Subcutaneous abdominal adipose tissue (tissue), 5 donors: ENCODE measurements at regions not wholly inside any gene's neighbourhood (a gene's known extent, or its start where the extent isn't known, plus 50 kb on each side); places are given as distances from the start of the nearest gene placed in this dataset.

Experiments used
- H3K27ac ChIP-seq: one replicate; pipeline ENCODE4 v1.7.0; 2013; ENCODE audit warnings: low read depth, mild to moderate bottlenecking, inconsistent platforms, low read length, moderate library complexity
- H3K27me3 ChIP-seq, 5 donors: one replicate each; pipeline ENCODE4 v1.7.0; 2013; ENCODE audit warnings: low read length in 5 of 5, inconsistent platforms in 1 of 5; ENCODE audit not compliant: control insufficient read depth in 5 of 5, insufficient read depth in 4 of 5
- H3K36me3 ChIP-seq, 5 donors: one replicate each; pipeline ENCODE4 v1.7.0; 2013; ENCODE audit warnings: low read length in 5 of 5; ENCODE audit not compliant: control insufficient read depth in 5 of 5, insufficient read depth in 5 of 5
- H3K4me1 ChIP-seq, 5 donors: one replicate each; pipeline ENCODE4 v1.7.0; 2013; ENCODE audit warnings: low read length in 5 of 5, mild to moderate bottlenecking in 3 of 5, moderate library complexity in 1 of 5; ENCODE audit not compliant: control insufficient read depth in 5 of 5, insufficient read depth in 5 of 5
- H3K4me3 ChIP-seq, 5 donors: one replicate each; pipeline ENCODE4 v1.7.0; 2013; ENCODE audit warnings: low read length in 5 of 5, low read depth in 1 of 5
- H3K9ac ChIP-seq, 5 donors: one replicate each; pipeline ENCODE4 v1.7.0; 2013; ENCODE audit warnings: low read length in 5 of 5, mild to moderate bottlenecking in 4 of 5, moderate library complexity in 3 of 5
- H3K9me3 ChIP-seq, 5 donors: one replicate each; pipeline ENCODE4 v1.7.0; 2013; ENCODE audit warnings: low read length in 5 of 5; ENCODE audit not compliant: control insufficient read depth in 5 of 5
- donor health status: healthy.
- donor health status: healthy.
- donor health status: healthy.
- donor health status: healthy.
- donor health status: healthy.

DNA sequence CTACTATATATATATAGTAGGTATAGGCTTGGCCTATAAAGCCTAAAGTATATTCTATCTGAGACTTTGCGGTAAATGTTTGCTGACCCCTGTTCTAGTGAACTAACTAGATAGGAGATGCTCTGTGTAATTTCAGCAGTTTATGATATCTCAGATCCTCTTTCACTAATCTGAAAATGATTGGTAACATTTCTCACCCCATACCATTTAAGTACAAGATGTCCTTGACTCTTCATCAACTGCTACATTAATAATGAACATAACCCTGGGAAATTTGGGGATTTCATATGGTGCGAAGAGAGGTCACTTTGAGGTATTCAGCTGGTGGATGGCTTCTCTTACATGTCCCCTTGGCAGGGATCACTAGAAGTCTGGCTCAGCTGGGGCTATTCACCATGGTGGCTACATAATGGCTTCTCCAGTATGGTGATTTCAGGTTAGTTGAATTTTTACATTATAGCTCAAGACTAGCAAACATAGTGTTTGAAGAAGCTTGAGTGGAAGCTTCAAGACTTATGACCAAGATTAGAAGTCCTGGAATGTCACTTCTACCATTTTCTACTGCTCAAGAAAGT is 103.6 kb upstream of the MYCBP2 start:
- Histone ChIP-seq H3K9ac (no peak overlapping the region), H3K27ac (no peak overlapping the region), H3K36me3 (no peaks in the 10 kb centered on the region), H3K4me3 (no peak overlapping the region), H3K4me1 (peaks cover 0 to 9% (median 0%) of the 10 kb centered on the region in 5 donors), H3K27me3 (no peaks in the 10 kb centered on the region), H3K9me3 (no peaks in the 10 kb centered on the region)

DNA sequence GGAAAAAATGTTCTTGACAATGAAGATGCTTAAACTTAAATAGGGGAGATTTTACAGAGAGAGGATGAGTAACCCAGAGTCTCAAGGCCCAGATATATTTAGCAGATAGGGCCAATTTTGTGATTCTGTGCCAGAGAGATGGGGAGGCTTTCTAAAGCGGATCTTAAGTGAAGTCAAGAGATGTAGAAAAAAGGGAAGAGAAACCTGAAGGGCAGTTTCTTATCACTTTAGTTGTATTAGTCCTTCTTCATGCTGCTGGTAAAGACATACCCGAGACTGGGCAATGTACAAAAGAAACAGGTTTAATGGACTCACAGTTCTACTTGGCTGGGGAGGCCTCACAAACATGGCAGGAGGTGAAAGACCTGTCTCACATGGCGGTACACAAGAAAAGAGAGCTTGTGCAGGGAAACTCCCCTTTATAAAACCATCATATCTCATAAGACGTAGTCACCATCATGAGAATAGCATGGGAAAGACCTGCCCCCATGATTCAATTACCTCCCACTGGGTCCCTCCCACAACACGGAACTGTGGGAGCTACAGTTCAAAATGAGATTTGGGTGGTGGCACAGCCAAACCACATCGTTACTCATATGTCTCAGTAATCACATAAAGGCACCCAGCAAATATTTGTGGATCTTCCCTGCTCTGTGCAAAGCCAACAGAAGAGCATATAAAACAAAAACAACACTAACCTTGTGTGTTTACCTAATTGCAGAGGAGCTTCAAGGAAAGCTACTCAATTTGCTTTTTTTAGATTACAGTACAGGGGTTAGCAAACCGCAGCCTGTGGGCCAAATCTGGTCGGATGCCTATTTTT is 102.6 kb upstream of the MYCBP2 start:
- Histone ChIP-seq H3K4me3 (no peak overlapping the region), H3K27ac (no peak overlapping the region), H3K9me3 (no peaks in the 10 kb centered on the region), H3K36me3 (no peaks in the 10 kb centered on the region), H3K4me1 (peaks cover 0 to 8% (median 0%) of the 10 kb centered on the region in 5 donors), H3K27me3 (no peaks in the 10 kb centered on the region), H3K9ac (no peak overlapping the region)

DNA sequence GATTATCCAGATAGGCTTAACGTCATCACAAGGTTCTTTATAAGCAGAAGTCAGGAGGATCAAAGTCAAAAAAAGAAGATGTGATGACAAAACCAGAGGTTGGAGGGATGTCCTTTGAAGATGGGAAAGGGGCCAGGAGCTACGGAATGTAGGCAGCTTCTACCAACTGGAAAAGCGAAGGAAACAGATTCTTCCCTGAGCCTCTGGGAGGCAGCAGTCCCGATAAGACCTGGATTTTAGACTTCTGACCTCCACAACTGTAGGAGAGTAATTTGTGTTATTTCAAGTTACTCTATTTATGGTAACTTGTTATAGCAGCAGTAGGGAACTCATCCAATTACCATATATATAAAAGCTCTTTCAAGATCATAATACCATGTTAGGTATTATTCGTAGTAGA is 98.8 kb upstream of the MYCBP2 start:
- no peak overlapping the region for H3K27ac ChIP-seq
- H3K27me3 ChIP-seq: no peaks in the 10 kb centered on the region
- H3K4me3 ChIP-seq: no peak overlapping the region
- no peaks in the 10 kb centered on the region for H3K9me3 ChIP-seq
- no peak overlapping the region for H3K9ac ChIP-seq
- no peaks in the 10 kb centered on the region for H3K4me1 ChIP-seq
- no peaks in the 10 kb centered on the region for H3K36me3 ChIP-seq

DNA sequence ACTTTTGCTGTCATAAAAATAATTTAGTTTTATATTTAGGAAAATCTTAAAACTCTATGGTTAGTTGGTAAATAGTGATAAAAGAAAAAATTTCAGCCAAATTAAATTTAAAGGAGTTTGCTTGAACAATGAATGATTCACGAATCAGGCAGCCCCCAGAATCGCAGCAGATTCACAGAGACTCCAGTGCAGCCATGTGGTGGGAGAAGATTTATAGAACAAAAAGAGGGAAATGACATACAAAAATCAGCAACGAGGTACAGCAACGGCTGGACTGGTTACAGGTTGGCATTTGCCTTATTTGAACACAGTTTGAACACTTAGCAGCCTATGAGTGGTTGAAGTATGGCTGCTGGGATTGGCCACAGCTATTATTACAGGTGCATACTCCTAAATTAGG is 96.4 kb upstream of the MYCBP2 start:
- no peaks in the 10 kb centered on the region for H3K9me3 ChIP-seq
- no peaks in the 10 kb centered on the region for H3K4me1 ChIP-seq
- H3K9ac ChIP-seq: no peak overlapping the region
- no peaks in the 10 kb centered on the region for H3K27me3 ChIP-seq
- H3K36me3 ChIP-seq: no peaks in the 10 kb centered on the region
- H3K4me3 ChIP-seq: no peak overlapping the region
- H3K27ac ChIP-seq: no peak overlapping the region

DNA sequence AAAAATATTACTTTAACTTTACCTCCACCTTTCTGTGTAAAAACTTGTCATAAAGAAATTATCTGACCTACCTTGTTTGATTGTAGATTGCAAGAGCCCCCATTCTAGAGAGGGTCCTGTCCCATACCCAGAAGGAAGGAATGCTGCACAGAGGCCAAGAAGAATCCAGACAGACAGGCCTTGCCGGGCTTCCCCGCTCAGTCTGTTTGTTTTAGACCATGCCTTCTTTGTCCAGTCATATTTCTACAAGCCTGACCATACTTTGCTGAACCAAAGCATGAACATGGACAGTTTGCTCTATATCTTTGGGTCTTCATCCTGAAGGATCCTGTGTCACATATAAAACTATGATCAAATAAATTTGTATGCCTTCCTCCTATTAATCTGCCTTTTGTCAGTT is 95.8 kb upstream of the MYCBP2 start:
- peaks cover 0 to 2% (median 0%) of the 10 kb centered on the region in 5 donors for H3K4me1 ChIP-seq
- H3K9ac ChIP-seq: no peak overlapping the region
- H3K4me3 ChIP-seq: no peak overlapping the region
- H3K27me3 ChIP-seq: no peaks in the 10 kb centered on the region
- no peaks in the 10 kb centered on the region for H3K36me3 ChIP-seq
- no peaks in the 10 kb centered on the region for H3K9me3 ChIP-seq
- H3K27ac ChIP-seq: no peak overlapping the region

DNA sequence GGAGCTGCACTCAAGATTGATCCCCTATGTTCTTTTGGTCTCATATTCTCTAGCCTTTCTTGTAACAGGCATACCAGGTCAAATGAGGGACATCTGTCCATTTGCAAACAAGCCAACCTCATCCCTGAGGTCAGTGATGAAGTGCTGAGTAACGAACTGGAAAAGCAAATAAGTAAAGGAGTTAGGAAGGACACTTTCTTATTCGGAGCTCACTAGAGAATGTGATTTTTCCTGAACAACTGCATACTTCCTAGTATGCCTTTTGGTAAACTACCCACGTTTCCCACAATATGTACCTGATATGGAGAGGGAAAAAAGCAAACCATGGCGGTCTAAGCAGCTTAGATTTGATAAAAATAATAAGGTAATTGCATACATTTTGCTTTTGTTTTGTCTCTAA is 91.0 kb upstream of the MYCBP2 start:
- Histone ChIP-seq H3K9me3 (no peaks in the 10 kb centered on the region), H3K27ac (no peak overlapping the region), H3K9ac (no peak overlapping the region), H3K4me1 (peaks cover 0 to 23% (median 16%) of the 10 kb centered on the region in 5 donors), H3K4me3 (no peak overlapping the region), H3K36me3 (no peaks in the 10 kb centered on the region), H3K27me3 (no peaks in the 10 kb centered on the region)

DNA sequence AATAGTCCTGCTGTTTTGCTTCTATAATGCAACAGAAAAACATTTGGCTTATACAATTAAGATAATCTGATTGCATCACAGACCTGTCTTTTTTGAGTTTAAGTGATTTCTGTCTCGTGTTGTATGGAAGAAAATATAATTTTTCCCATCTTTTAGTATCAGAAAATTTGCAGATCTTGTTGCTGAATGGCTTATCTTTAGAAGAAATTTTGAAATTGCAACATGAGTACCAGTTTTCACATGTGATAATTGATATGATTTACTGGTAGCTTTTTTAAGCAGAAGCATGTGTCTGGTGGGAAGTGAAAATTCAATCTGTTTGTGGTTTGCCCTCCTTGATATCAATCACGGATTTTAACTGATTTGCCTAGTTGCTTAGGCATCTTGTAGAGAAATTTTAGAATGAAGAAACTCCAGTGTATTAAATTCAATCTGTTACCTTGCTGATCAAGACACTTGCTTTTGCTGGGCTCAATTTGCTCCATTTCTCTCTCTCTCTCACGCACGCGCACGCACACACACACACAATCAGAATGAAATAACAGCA is 89.8 kb upstream of the MYCBP2 start:
- H3K36me3 ChIP-seq: no peaks in the 10 kb centered on the region
- no peak overlapping the region for H3K4me3 ChIP-seq
- H3K27ac ChIP-seq: peak overlapping the region; percentile 82
- no peaks in the 10 kb centered on the region for H3K9me3 ChIP-seq
- no peaks in the 10 kb centered on the region for H3K27me3 ChIP-seq
- peaks cover 0 to 28% (median 16%) of the 10 kb centered on the region in 5 donors for H3K4me1 ChIP-seq
- peak overlapping the region in 1 of 5 donors; percentile 6 for H3K9ac ChIP-seq

DNA sequence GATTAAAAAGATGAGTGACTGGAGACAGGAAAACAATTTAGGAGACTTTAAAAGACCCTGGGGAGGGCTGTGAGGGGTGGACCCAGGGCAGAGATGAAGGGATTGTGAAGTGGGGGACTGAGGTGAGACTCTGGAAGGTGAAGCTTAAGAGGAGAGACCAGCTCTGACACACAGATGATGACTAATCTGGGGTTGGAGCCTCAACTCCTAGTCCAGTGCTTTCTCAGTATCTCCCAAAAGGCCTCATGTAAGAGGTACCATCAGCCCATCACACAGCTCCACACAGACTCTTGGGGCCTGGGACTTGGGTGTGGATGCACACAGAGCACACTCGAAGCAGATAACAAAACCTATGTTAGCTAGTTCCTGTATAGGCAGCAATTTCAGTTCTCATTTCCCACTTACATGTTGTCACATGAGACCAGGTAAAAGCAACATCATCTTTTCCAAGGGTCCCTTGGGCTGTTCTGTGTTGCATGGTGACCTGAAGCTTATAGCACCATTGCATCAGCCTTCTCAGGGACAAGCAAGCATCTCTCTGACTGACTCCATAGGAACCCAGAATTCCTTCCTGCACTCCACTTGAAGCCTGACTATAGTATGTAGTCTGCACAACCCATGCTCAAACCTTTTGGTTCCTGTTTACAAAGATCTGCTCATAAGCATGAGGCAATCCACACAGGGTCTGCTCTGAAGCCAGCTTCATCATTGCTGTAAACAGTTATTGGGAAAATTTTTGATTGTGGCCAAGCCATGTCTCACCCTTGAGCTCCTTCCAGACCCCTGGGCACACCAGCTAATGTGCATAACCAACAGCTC is 88.6 kb upstream of the MYCBP2 start:
- no peak overlapping the region for H3K9ac ChIP-seq
- no peak overlapping the region for H3K4me3 ChIP-seq
- peak overlapping the region; percentile 82 for H3K27ac ChIP-seq
- no peaks in the 10 kb centered on the region for H3K36me3 ChIP-seq
- H3K4me1 ChIP-seq: peaks cover 0 to 28% (median 16%) of the 10 kb centered on the region in 5 donors
- no peaks in the 10 kb centered on the region for H3K9me3 ChIP-seq
- H3K27me3 ChIP-seq: no peaks in the 10 kb centered on the region

DNA sequence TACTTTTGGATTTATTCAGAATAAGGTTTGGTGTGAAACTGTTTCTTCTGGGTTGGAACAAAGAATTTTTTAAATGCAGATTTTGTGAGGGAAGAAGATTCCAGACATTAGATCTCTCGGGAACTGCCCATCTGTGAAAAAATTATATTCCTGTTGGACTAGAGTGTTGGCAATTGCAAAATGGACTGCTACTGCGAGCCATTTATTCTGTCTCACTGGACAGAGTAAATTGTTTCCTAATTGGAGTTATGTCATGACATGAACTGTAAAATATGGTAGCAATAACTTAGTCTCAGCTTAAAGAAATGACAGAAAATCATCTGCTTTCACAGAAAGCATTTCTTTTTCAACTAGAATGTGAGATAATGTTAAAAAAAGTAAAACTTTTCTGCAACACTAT is 86.0 kb upstream of the MYCBP2 start:
- no peaks in the 10 kb centered on the region for H3K36me3 ChIP-seq
- H3K4me3 ChIP-seq: no peak overlapping the region
- H3K9me3 ChIP-seq: no peaks in the 10 kb centered on the region
- no peak overlapping the region for H3K9ac ChIP-seq
- H3K27ac ChIP-seq: no peak overlapping the region
- no peaks in the 10 kb centered on the region for H3K27me3 ChIP-seq
- H3K4me1 ChIP-seq: peaks cover 0 to 28% (median 15%) of the 10 kb centered on the region in 5 donors
